ENCODE measurements at regions not wholly inside any gene's neighbourhood (a gene's known extent, or its start where the extent isn't known, plus 50 kb on each side); places are given as distances from the start of the nearest gene placed in this dataset.

DNA sequence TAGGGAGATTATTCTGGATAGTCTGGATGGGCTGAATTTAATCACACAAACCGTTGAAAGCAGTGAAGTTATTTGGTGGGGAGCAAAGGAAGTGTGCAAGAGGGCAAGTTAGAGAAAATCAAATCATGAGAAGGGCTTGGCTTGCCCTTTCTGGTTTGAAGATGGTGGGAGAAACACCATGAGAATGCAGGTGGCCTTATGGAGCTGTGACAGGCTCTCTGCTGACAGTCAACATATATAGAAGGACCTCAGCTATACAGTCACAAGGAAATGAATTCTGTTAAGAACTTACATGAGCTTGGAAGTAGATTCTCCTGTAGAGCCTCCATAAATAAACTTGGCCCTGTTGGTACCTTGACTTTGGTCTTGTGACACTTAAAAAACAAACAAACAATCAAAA lies 72.3 kb downstream of the GMNC start:
- DNase-seq (ENCODE audit: low read depth): no peak

DNA sequence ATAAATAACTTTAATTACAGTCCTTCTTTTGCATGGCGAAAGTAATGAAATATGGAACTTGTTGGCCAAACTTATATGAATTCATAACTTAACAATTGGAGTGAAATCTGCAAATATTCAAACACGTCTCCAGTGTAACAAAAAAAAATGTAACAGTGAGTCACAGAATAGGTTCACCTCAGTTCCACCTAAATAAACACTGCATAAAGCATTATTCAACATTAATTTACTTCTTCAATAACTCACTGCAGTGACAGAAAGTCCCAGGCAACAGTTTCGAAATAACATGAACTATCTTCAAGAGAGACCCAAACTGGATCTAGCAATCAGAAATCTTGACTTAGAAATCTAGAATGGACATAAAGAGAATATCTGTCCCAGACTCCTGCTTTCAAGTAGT lies 75.6 kb downstream of the GMNC start:
- DNase-seq (ENCODE audit: low read depth): no peak

DNA sequence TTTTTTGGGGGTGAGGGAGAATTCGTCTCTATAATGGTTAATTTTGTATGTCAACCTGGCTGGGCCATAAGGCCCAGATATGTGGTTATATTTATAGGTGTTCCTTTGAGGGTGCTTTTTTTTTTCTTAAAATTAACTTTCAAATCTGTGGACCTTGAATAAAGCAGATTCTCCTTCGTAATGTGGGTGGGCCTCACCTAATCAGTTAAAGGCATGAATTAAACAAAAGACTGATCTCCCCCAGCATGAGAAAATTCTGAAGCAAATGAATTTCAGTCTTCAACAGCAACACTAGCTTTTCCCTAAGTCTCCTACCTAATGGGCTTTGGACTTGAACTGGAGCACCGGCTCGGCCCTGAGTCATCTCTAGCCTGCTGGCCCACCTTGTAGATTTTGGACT lies 77.4 kb downstream of the GMNC start:
- no peak for DNase-seq (ENCODE audit: low read depth)

DNA sequence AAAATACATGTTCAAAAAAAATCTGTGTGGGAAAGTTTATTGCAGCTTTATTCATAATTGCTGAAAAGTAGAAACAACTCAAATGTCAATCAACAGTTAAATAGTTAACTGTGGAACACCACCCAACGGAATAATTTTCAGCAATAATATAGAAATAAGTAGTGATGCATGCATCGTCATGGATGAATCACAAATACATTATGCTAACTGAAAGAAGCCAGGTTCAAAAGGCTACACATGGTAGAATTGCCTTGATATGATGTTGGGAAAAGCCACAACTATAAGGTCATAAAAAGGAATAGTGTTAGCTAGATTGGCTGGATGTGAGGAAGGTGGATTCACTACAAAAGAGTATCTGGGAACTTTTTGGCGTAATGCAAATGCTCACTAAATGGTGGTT lies 82.0 kb downstream of the GMNC start:
- no peak for DNase-seq (ENCODE audit: low read depth)

DNA sequence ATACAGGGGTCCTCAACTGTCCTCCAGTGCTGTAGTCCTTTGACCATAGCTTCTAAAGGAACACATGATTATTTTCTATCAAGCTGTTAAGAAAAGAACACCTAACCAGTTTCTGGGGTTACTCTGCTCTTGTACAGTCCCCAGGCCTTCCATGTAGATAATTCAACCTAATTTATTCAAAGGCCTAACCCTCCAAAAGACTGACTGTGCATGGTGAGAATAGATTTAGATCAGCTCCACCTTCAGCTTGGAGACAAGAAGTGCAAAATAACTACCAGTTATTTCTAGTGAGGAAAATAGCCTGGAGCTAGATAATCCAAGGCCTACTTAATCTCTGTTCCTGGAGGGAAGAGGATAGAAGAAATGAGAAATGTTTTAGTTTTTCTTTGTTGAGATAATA lies 87.9 kb downstream of the GMNC start:
- no peak for DNase-seq (ENCODE audit: low read depth)

DNA sequence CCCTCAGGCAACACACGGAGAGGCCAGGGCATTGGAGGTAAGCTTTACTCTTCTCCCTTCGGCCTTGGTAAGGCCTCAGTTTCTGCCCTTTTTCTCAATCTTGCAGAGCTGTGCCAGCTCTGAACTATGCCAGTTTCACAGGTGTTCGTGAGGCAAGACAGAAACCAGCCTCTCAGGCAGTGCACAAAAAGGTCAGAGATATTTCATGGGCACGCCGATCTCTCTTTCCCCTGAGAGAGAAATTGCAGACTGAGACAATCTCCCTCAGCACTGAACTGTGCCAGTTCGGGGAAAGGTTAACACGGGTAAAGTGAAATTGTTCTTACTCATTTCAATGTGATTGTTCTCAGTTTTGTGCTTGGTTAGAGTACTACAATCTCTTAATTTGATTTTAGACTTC lies 88.5 kb downstream of the GMNC start:
- no peak for DNase-seq (ENCODE audit: low read depth)

DNA sequence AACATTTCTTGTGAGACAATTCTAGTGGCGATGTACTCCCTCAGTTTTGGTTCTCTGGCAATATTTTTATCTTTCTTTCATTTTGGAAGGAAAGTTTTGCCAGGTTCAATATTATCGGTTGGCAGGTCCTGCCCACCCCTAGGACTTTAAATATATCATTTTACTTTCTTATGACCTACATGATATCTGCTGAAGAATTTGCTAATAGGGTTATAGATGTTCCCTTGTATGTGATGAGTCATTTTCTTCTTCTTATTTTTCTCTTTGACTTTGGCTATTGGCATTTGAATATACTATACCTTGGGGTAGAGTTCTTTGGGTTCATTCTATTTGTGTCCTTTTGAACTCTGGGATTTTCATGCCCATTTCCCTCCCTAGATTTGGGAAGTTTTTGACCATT lies 89.7 kb downstream of the GMNC start:
- DNase-seq (ENCODE audit: low read depth): no peak

DNA sequence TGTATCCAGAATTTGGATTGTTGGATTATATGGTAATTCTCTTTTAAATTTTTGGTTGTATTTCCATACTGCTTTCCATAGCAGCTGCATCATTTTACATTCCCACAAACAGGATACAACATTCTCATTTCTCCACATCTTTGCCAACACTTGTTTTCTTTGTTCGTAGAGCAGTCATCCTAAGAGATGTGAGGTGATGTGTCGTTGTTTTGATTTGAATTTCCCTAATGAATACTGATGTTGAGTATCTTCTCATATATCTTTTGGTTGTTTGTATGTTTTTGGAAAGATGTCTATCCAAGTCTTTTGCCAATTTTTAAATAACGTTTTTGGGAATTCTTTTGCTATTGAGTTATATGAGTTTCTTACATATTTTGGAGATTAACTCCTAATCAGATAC lies 93.6 kb downstream of the GMNC start:
- DNase-seq (ENCODE audit: low read depth): no peak

DNA sequence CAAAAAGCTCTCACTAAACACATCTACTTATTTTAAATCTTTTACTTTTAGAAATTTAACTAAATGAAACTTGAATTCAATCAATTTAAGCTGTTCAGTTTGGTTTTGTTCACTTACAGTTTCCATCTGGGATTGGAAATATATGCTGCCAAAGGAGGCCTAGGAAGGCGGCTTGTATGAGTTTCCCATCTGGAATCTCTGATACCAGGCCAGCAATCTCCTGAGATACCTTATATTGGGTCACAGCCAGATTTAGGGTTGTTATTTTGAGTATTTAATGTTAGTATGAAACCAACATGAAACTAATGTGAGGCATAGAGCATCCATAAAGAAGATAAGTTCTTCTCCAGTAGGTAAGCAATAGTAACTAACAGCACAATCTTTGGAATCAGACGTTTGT lies 94.6 kb downstream of the GMNC start:
- no peak for DNase-seq (ENCODE audit: low read depth)

DNA sequence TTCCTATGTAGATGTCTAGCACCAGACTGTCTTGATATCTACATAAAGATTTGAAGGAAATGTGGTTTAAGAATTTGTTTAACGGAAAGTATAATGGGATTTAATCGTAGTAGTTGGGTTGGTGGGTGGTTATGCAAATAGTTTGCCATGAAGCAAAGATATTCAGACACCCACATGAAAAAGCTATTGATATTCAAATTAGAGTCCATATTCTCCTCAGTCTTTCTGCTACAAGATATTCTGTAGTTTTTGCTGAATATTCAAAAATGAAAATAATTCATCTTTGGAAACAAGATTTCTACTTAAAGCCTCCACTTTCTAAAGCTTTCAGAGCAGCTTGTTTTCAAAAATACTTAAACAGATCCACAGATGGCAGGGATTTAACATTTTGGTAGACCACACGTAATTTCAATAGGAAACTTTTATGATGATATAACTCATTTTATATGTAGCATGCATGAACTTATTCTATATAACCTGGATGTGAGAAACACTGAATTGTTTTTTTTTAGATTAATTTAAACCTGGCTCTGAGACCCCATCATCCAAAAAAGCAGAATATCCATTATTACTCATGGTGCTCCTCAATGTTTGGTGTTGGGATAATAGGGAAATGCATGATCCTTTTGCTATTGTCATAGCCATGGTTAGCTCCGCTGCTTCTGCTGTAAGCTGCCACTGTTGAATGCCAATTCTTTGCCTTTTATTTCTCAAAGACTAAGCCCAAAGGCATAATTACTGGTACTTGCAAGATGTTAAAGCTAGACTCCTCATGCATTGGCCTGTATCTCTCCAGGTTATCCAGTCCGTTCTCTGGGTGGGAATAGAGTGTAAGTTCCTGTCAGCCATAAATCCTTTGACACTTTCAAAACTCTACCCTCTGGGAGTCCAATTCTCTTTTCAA lies 98.0 kb downstream of the GMNC start:
- no peak for DNase-seq (ENCODE audit: low read depth)

DNA sequence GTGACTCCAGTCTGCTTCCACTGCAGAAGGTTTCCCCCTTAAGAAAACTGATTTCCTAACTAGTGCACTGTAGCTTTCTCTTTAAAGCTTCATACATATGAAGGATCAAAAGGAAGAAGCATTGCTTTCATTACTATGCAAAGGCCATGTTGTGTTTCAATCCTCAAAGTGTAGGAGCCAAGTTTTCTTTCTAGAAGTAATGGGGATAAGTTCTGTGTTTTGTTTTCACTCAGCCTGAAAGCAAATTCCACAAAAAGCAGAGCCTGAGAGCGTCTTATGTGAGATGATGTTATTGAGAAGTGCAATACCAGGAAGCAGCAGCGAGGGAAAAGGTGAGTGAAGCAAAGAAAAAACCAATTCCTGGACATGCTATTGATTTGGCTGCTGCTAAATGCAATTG lies 99.7 kb downstream of the GMNC start:
- no peak for DNase-seq (ENCODE audit: low read depth)

DNA sequence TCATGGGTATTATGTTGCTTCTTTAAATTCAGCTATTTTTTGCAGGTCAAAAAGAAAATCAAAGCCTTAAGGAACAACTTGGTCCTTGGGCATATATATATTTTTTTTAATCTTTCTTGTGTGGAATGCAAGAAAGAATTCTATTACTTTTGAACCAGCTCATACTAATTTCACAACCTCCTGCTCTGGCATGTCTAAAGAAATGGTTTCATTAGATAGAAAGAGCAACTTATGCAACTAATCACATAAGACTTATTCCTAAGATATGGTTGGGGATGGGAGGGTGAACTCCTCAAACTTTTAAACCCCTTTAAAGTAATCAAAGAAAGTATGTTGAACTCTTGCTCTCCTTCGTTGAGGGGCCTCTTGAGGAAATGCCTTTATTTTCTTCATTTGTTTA lies 114.9 kb downstream of the GMNC start:
- no peak for DNase-seq (ENCODE audit: low read depth)

DNA sequence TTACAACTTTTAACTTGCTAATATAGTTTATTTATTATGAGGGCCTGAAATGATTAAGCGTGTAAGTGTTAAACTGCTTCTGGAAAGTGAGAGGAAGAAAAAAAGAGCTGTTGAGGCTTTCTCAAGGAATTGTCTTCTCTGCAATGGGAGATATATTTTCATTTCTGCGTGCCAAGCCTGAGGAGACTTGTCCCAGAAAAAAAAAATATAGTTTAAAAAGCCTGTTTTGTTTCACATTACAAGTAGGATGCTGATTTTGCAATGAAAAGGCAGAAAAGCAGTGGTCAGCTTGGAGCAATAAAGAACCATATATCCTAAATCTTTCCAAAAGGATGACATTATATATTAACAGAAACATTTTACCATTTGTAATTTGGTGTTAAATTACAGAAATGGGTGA lies 115.5 kb downstream of the GMNC start:
- DNase-seq (ENCODE audit: low read depth): no peak

DNA sequence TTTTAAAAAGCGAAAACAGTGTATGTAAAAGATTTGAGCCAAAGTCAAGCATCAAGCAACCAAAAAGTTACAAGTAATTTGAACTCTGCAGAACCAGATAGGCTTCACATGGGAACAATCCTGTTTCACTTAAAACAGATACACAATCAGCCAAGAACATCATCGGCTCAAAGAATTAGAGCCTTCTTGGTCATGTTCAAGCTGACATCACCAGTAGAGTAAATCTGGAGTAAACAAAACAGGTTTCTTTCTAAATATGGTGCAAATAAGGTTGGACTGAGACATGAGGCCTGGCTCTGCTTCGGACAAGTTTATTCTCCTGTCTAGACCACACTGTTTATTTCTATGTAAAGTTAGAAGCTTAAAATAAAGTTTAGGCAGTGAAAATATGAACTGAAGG lies 116.0 kb downstream of the GMNC start:
- no peak for DNase-seq (ENCODE audit: low read depth)

DNA sequence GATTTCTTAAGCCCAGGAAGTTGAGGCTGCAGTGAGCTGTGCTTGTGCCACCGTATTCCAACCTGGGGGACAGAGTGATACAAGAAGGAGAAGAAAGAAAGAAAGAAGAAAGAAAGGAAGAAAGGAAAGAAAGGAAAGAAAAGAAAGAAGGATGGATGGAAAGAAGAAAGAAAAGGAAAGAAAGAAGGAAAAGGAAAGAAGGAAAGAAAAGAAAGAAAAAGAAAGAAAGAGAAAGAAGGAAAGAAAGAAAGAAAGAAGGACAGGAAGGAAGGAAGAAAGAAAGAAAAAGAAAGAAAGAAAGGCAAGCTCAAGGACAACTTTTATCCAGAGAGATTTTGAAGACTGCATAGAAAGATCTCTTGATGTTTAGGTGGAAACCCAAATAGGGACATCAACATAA lies 120.7 kb downstream of the GMNC start:
- DNase-seq (ENCODE audit: low read depth): no peak

DNA sequence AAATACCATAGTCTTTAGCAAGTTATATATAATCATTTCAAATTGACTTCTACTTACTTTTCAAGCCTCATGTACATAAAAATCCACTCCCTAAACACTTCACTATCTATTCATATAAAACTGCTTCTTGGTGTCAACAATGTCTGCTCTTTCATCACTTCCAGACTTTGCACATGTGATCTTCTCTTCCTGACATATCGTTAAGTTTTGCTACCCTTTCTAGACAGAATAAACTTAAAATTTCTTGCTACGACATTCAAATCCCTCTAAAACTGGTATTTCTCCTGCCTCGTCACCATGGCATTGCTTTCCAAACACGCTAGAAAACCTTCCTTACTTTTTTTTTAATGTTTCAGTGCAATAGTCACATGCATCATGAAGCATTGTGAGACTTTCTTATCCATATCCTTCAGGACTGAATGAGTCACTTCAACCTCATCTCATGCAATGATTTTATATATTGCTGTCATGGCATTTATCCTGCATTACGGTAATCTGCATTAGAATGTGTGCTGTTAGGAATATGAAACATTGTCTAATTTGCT lies 122.8 kb downstream of the GMNC start:
- no peak for DNase-seq (ENCODE audit: low read depth)

DNA sequence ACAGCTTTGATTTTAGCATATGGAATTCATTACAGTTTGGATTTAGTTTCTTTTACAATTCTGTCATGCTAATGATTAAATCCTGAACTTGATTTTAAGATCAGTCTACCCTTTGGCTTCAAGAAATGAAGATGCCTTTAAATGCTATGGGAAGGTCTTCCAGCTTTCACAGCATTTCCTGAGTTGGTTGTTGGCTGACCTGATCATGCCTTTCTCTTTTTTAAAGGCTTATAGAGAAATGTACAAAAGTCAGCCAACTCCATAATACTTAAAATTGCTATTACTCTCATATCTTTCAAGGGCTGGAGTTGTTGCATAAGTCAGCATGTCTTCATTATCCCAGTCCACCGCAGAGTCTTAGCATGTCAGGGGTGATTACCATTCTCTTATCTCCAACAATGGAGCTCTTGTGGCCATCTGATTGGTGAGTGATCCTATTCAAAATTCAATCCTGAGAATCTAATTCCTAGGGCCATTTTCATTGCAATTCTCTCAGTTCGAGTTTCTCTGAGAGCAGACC lies 123.8 kb downstream of the GMNC start:
- no peak for DNase-seq (ENCODE audit: low read depth)

DNA sequence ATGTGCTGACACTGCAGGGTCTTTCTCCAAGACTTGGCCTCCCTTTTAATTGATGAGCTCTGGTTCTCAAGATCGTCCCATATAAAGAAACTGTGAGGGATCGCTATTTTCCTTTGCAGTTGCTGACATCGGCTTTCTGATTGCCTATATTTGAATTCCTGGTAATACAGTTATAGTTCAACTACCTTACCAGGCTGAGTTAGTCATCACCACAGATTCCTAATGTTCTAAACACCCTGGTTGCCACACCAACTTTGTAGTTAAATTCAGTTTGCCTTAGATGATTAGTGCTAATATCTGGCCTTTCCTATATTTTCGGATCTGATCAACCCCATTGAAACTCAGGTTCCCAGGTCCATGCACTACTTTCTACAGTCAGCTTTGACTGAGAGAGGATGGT lies 125.0 kb downstream of the GMNC start:
- DNase-seq (ENCODE audit: low read depth): no peak

DNA sequence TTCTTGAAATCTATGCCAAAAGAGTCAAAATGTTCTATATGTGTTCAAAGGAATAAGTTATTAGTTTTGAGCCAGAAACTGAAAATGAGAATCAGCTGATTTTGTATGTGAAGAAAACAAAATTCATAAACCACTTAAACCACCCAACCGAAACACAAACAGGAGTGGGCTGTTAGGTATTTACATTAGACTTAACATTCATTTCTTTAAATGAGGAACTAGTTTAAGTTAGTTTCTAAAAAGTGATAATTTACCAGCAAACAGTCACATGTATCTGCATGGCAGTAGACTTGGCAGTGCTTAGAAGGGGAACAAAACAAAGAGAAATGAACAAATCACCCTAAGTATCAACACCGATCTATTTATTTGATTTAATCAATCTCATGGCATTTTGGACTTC lies 128.0 kb downstream of the GMNC start:
- DNase-seq (ENCODE audit: low read depth): no peak

DNA sequence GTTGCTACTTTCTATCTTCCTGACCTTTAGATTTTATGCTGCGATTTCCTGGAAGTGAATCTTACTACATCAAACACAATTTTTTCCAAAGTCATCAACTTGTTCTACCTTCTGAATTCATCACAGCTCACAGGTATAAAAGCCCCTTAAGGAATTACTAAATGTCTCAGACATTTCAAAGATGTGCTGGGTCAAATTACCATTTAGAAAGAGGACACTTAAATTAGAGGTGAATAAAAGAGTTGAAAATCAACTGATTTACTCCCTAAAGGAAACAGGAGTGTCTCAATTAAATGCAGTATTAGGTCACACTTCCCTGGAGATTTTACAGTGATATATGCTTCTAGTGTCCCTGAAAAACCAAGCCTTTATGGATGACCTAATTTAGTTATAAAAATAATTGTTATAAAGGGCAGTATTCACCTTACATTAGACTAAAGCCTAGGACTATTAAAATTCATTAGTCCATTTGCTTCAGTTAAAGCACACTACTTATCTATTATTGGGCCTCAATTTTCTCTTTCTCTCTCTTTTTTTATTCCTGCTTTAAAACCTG lies 128.8 kb downstream of the GMNC start:
- DNase-seq (ENCODE audit: low read depth): no peak

DNA sequence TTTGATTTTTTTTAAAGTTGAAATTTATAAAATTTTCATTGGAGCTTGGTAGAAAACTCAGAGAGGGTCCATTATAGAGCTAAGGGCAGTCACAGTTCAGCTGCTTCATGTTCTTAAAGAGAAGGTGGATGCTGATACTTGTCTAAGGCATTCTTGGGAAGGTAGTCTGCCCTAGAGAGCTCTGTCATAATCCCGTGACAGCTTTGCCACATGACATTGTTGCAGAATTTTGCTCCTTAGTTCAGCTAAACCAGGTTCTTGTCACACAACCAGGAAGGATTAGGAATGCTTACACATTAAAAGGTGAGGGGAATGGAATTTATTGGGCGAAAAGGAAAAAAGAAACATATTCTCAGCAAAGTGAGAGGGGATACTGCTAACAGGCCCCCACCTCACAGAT lies 130.9 kb downstream of the GMNC start:
- DNase-seq (ENCODE audit: low read depth): no peak

DNA sequence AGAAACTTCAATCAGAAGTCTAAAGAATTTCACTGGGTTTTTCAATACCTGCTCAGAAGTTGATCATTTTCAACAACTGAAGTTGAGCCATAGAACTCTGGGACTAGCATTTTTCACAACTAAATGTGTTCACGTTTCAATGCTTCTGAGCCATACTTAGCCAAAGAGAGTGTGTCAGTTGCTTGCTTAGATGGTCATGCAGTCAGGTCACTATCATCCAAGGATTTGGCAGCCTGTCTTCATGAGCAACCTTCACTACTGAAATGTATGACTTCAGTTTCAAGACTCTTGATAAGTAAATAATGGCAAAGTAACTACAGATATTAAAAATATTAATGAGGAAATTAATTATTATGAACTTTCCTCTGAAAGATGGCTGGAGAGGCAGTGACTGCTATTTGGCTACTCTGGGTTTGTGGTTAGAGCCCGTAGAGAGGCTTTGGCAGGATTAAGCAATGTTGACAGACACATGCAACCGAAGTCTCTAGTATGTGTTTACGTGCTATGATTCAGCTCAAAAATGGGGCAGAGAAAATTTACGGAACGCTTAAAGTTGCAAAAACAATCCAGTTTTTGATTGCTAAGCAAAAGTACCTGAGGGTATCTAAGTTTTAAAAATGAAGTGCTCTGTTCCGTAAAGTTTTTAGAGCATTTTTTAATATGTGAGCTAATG lies 133.8 kb downstream of the GMNC start:
- no peak for DNase-seq (ENCODE audit: low read depth)

Measured in HS-27A (cell line).